Lung microvascular endothelial cell (primary cell): ENCODE measurements at regions not wholly inside any gene's neighbourhood (a gene's known extent, or its start where the extent isn't known, plus 50 kb on each side); places are given as distances from the start of the nearest gene placed in this dataset.

Experiments
- DNase-seq, 2 donors: peaks; one replicate each; pipeline versions ENCODE4 v3.0.0 to v3.0.0-alpha.2; 2010; ENCODE audit warnings: low read depth in 2 of 2

DNA sequence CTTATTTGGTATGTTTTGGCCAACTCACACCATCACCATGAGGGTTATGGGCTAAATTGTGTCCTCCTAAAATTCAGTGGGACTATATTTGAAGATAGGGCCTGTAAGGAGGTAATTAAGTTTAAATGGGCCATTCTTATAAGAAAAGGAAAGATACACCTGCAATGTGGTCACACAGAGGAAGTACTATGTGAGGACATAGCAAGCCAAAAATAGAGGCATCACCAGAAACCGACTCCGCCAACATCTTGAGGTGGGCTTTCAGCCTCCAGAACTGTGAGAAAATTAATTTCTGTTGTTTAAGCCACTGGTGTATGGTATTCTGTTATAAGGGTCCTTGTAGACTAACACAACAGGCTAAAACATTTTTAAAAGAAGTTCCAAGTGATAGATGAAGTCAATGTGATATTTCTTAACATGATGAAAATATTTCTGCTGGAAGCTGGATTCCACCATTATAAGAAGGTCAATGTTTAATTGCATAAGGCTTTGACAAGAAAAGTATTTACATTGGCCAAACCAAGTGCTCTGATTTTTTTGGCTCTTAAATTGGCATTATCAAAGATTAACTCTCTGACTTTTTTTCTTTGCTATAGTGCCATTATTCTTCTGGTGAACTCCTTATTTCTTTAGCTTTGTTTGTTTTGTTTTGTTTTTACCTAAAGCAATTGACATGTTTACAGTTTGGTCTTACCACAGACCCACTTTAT lies 540.9 kb downstream of the PPARGC1A start:
- no peak for DNase-seq

DNA sequence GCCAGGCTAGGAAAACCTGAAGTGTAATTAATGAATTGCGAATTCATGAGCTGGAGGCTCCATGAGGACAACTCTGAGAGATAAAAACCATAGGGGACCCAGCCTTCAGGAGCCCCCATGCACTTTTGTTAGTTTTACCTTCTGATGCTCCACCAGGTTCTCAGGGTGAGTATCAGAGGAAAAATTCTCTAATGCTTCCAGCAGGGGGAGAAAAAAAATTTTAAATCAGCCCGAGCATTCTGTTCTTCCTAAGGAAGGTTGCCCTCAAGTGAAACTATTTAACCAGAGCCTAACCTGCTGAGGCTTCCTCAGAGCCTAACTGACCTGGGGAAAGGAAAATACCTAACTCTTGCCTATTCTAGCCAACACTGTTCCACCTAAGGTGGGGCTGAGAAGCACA lies 552.6 kb downstream of the PPARGC1A start:
- no peak for DNase-seq

DNA sequence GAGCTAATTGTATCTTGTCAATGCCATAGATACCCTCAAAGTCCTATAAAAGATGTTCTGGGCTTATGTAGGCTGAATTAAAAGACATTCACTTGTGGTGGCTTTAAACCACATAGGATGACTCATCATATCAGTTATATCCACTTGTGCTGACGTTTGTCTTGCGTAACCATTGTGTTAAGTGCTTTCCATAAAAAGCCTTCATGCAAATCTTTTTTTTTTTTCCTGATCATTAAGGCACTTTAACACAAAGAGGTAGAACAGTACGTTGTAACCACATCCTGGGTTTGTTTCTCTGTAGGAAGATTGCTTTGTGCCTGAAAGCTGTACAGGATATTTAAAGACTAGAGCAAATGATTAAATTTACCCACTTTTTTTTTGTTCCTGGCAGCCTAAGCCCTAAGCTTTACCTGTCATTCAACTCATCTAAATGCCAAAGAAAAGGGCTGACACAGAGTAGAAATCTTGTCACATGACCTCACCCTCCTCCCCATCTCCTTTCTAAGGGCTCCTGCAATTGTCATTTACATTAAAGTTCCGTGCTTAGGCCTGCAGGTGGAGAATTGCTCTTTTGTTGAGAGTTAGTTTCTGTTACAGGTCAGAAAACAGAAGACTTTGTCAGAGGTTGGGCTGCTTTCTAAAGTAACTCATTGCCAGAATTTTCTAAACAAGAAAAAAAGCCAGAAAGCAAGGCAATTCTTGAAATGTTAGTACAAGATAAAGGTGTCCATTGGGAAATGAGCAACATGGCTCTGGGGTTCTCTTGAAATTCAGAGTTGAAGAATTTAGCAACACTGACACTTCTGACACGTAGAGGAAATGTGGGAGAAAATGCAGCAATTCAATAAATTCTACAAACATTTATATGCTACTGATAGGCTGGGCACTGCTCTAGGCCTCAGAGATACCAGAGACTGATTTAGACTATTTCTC lies 555.6 kb downstream of the PPARGC1A start:
- peak in 1 of 2 donors; percentile 38 for DNase-seq

DNA sequence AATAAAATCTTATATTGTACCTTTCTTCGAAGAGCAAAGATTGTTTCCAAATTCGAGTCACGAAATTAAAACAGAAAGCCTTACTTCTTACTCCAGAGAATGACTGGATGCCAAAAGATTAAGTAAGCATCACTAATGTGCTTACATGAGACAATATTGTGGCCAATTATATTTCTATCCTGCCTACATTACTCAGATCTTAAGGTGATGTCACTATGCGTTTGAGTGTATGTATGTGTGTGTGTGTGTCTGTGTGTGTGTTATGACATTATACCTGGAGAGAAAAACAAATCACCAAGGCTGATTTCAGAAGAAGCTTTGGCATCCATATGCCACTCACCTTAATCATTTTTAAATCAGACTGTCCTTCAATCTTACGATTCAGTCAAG lies 556.3 kb downstream of the PPARGC1A start:
- no peak for DNase-seq

DNA sequence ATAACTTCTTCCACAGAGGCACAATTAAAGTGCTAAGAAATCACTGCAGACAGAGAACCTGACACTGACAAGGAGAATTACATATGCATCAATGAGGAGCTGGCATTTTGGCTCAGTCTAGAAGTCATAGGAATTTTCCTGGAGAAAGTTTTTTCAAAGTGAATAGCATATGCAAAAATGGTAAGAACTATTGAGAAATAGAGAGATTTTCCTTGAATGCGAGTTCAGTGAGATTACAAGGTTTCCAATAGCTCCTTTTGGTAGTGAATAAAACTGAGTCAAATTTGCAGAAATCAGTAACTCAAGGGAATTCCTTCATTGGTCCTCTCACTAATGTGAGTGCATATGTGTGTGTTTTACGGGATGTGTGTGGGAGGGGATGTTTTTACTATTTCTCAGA lies 557.5 kb downstream of the PPARGC1A start:
- no peak for DNase-seq

DNA sequence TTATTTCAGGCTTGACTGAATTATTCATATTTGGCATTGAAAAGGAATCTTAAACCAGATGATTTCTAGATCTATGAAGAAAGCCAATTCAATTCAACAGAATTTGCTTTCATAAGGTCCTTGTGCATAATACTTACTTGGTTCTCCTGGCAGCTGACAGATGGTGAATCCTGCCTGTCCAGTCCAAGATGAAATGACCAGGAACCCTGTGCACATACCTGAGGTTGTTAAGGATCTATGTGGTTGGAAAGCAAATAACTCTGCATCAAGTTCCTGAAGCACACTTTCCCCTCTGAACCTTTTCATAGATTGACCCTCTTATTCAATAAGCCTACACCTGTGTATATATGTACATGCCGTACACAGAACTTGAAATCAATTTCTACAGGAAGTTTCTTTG lies 562.7 kb downstream of the PPARGC1A start:
- no peak for DNase-seq

DNA sequence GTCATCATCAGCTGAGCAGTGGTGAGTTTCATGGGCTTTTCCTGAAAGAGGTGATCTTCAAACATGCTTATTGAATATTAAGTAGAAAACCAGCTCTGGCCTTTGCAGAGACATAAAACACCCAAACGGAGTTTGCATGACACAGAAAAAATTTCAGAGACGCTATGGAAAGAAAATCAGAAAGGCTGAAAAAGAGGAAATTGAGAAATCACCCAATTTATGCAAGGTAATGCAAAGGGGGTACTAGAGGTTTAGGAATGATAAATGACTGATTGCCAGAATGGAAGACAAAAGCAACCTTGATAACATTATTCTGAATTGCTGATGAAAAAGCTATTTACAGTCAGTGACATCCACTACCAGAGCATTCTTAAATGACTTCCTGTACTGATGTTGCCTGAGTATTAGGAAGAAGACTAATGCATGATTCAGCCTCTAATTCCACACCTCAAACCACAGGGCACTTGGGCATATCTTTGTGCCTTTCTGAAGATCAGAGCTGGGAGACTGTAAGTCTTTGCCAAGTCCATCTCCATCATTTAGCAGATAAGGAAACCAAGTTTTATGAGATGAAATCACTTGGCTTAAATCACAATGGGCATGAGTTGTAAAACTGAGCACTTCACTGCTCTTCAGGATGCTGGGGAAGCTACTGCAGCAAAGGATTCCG lies 565.7 kb downstream of the PPARGC1A start:
- no peak for DNase-seq

DNA sequence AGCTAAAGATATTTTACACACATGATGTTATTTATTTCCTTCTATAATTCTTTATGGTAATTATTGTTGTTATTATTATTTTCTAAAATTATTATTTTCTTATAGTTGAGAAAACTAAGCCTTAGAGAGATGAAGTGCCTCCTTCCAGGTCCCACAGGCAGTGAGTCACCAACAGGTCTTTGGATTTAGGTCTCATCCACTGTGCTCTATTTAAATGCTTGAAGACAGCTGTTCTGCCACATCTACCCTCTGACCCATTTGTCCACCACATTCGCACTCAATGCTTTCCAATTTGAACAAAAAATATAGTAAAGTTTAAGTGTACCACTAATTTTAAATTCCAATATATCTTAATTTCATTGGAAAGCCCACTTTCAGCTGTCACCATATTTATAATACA lies 566.4 kb downstream of the PPARGC1A start:
- DNase-seq = no peak

DNA sequence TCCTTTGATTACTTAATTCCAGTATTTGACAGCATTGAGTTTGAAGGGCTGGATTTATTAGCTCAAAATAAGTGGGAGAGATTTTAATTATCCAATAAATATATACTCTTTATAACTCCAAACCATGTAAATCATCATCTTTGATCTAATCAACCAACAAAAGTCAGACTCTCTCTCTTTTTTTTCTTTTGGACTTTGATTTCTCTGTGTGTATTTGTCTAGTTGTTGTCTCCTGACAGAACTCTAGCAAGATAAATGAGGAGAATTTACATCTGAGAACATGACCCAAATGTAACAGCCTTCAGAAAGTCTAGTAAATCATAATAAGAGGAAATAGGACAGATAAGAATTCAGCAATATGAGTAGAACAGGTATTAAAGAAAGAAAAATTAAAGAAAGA lies 567.1 kb downstream of the PPARGC1A start:
- no peak for DNase-seq

DNA sequence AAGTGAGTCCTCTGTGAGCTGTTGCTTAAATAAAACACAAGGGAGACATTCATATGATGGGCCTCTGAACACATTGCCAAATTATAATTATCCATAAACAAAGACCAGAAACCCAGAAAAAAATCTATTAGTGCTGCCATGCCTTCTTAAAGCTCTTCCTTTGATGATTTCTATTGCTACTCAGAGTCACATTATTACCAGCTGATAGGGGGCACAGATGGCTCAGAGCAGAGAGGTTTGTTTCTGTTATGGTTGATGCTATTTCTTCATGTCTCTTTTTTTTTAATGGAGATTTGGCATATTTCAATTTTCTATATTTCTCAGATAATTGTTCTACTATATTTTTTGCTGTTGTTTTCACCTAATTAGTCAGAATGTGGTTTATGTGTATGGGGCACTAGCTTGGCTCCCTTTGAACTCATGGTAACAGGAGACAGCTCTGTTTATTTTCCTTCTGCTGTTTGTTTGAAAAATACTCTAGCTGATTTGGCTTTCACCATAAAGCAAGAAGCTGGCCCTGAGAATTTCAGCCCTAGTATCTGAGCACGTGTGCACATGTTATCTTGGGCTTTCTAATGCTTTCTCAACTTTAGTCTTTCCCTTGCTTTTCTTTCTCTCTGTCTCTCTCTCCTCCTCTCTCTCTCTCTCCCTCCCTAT lies 568.8 kb downstream of the PPARGC1A start:
- DNase-seq = no peak

DNA sequence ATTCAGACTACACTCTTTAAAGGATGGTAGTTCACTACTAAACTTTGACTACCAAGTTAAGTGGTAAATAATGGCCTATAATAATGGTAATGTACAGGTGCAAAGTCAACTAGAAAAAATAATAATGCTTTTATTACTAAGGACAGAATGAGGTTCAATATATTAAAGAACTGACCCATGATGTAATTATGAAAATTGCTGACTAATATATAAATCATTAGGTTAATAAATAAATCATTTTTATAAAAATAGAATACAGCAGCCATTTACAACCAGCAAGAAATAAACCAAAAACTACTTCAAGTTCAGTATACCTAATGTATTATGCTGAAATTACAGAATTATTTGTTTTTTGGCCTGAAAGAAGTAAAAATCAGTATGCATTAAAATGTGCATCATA lies 577.2 kb downstream of the PPARGC1A start:
- no peak for DNase-seq

DNA sequence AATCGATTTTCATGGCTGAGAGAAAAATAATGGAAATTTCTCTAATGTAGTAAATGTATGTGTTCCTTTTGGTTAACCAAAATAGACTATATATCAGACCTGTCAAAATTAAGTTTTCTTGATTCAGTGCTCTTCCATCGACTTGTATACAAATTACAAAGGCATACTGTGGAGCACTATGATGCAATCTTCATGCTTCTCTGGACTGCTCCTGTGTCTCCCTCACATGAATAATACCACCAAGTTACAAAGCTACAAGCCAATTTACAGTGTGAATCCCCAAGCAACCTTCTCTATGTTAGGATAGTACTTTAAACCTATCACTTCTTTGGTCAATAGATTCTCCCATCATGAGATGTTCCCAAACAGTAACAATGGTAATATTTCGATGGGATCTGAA lies 577.9 kb downstream of the PPARGC1A start:
- DNase-seq = no peak

DNA sequence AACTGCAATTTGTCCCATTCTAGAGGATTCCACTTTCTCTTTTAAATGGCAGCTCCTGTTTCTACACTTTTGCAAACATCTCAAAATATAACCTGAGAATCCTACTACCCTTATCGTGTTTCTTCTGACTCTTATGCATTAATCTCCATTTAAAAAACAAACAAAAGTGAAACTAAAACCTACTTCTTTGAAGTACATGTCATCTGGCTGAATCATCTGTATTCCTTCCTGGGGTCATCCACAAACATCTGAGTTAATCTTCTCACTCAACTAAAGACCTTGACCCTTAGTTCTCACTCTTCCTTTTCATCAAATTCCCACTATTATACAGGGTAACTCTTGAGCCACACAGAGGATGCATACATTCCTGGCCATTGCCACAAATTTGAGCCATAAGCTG lies 584.8 kb downstream of the PPARGC1A start:
- DNase-seq = peak; percentile 6 to 8

DNA sequence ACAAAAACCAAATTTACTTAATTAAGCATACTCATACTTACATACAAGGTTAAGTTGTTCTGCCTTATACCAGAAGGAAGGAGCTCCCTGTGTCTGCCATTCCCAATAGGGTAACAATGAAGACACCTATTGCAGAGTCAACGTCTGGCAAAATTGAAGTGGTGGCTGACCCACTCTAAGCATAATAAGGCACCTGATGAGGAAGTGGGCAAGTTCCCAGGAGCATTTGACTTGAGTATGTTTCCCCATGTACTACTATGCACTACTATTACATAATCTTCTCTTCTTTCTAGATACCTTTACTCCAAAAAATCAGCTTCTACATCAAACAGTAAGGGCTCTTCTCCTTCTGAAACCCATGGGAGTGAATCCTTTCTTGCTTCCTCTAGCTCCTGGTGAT lies 591.5 kb downstream of the PPARGC1A start:
- no peak for DNase-seq

DNA sequence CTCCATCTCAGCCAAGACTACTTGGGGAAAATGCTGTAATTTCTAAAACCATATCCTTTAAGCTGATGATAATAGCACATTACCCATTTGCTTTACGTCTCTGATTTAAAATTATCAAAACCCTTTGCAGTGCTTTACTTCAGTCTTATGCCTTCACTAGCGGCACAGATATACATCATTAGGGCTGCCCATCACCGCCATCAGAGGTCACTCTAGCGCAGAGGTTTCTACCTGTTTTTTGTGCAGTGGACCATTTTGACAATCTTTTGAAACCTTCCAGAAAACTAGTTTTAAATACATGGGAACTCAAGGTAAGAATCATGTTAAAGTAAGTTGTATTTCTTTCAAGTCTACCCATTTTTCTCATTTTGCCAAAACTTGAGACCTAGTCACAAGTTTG lies 592.5 kb downstream of the PPARGC1A start:
- DNase-seq = no peak

DNA sequence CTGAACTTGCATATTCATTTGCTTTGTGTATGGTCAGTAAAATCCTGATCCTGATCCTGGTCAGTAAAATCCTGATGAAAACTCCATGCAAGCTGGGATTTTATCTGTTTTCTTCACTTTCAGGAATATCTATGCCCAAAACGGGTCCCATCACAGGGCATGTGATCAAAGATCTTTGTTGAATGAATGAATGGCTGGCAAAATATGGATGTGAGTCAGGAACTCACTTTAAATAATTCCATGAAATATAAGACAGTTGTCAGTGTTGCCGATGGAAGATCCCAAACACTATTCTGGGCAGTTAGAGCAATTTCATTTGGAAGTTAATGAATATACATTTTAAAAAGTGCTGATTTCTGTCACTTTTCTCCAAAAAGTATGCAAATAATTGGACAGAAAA lies 598.4 kb downstream of the GBA3 start:
- DNase-seq = peak in 1 of 2 donors; percentile 6

DNA sequence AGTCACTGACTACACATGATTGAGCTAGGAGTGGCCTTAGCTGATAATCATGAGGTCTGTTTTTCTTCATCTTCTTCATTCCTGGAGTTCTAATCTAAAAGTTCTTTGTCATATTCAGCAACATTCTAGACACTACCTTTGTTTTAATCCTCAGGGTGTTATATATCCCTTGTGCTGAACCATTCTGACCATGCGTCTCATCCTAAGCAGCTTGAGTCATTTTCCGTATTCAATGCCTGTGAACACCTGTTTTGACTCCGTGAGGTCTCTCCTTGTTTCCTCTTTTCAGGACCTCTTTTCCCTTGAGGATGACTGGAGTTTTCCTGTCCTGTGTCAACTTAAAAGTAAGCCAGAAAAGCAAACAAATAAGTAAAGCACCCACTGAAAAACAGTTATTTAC lies 597.9 kb downstream of the GBA3 start:
- peak in 1 of 2 donors; percentile 11 for DNase-seq

DNA sequence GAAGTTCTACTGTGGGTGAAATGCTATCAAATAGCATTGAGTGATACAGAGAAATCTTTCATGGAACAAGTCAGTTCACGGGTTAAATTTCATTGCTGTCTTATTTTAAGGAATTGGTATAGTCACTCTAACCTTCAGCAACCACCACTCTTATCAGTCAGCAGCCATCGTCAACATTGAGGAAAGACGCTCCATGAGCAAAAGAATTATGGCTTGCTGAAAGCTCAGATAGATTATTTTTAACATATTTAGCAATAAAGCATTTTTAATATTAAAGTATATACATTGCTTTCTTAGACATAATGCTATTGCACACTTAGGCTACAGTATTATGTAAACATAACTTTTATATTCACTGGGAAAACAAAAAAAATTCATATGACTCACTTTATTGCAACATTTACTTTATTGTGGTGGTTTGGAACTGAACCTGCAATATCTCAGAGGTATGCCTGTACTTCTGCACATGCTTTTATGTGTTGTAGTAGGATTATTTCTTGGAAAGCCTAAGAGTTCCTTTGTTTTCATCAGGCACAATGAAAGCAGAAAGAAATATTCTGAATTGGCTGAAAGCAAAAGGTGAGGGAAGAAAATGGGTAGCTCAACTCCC lies 586.7 kb downstream of the GBA3 start:
- DNase-seq = no peak

DNA sequence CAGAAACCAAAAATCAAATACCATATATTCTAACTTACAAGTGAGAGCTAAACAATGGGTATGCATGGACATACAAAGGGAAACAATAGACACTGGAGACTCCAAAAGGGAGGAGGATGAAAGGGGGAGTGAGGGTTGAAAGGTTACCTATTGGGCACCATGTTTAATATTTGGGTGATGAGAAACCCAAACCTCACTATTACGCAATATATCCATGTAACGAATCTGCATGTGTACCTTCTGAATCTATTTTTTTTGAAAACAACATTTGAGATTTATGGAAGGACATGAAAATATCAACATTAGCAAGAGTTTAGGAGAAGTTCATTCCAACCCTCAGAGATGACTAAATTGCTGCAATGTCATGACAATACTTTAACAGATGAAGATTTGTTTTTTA lies 586.1 kb downstream of the GBA3 start:
- no peak for DNase-seq

DNA sequence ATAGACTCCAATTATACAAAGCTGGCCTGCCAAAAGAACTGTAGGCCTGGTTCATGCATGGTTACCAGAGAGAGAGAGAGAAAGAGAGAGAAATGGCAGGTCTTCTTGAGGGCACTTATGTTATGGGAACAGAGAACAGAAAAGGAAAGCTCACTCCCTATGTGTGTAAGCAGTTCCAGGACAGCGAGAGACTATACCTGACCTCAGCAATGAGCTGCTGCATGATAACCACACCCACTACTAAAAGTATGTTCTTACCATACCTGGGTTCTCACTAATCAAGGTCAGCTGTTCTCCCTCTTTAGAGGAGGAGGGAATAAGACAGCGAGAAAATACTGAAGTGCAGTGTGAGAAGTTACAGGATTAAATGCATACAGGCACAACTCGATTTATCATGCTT lies 583.3 kb downstream of the GBA3 start:
- DNase-seq = no peak

DNA sequence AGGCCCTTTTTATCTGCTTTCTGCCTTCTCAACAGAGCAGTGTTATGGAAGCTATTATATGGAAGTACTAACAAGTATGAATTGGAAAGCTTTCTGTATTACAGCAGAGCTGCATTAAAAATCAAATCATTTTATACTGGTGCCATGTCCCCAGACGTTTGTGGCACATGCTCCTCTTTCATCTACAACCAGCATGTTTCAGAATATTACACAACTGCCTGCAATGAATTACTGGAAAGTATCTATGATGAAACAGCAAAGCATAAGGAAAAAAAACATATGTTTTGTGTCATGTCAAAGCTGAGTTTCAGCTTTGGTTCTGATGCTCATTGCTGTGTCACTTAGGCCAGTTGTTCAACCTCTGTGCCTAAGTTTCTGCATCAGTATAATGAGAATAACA lies 576.8 kb downstream of the GBA3 start:
- DNase-seq = no peak
